Heart left ventricle (tissue), 13 donors: ENCODE measurements at regions not wholly inside any gene's neighbourhood (a gene's known extent, or its start where the extent isn't known, plus 50 kb on each side); places are given as distances from the start of the nearest gene placed in this dataset.

ENCODE experiments used
- POLR2A ChIP-seq, 2 donors: fragments of 450-650 bp; IDR thresholded peaks; one replicate each; pipeline ENCODE4 v1.6.1; 2017; ENCODE audit warnings: antibody characterized with exemption in 2 of 2, mild to moderate bottlenecking in 2 of 2, moderate library complexity in 2 of 2
- TF ChIP-seq, protein P1 (sequence below), 12 donors: fragments of 200-600 bp; sonication (generic) in 4 of 12; IDR thresholded peaks; one replicate each; pipeline versions ENCODE4 v1.5.0 to v1.8.0; 2018 to 2022; ENCODE audit warnings: antibody characterized with exemption in 12 of 12, mild to moderate bottlenecking in 5 of 12
- donor health status: ischemic (EF 13 %, LVEDD 7.1; RV severe dilation, severe dysfunction).
- donor health status: DM: no; HTN: yes; CAD: no.
- donor health status: DM: no; HTN: no; CAD: no.
- donor health status: ischemic (EF 25% LVEDD 6.9; RV normal size, moderate dysfunction).
- donor health status: ischemic (EF 25% LVEDD 5.7; RV mildly dilated, moderate dysfunction).
- donor health status: ischemic (EF 35%, LVEDD 5.7; RV mildly dilated, moderate dysfunction).
- donor health status: nonischemic (EF 11% LVEDD 7.7; RV severe dilation, severe dysfunction).
- donor health status: DM: yes; HTN: yes; CAD: no.
- donor health status: PGD.
- donor health status: ischemic (EF 29% LVEDD 5.4; RV normal size, mild dysfunction).
- donor health status: nonischemic (EF 23%, LVEDD 6.1; RV moderate dilation, normal function).

DNA sequence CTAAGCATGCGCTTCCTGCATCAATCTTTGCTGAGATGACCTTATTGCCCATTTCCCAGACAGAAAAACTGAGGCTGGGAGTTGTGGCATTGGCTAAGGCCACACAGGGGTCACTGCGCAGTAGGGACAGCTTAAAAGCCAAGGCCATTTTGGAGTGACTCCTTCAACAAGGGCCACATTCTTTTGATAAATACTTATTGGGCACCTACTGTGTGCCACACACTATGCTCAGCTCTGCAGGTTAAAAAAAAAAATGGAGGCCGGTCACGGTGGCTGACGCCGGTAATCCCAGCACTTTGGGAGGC lies 108.6 kb downstream of the CEBPB start:
- TF ChIP-seq, protein P1, sequence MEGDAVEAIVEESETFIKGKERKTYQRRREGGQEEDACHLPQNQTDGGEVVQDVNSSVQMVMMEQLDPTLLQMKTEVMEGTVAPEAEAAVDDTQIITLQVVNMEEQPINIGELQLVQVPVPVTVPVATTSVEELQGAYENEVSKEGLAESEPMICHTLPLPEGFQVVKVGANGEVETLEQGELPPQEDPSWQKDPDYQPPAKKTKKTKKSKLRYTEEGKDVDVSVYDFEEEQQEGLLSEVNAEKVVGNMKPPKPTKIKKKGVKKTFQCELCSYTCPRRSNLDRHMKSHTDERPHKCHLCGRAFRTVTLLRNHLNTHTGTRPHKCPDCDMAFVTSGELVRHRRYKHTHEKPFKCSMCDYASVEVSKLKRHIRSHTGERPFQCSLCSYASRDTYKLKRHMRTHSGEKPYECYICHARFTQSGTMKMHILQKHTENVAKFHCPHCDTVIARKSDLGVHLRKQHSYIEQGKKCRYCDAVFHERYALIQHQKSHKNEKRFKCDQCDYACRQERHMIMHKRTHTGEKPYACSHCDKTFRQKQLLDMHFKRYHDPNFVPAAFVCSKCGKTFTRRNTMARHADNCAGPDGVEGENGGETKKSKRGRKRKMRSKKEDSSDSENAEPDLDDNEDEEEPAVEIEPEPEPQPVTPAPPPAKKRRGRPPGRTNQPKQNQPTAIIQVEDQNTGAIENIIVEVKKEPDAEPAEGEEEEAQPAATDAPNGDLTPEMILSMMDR (IDR thresholded peaks at IDR 0.05), result no peak
- TF ChIP-seq POLR2A (IDR thresholded peaks at IDR 0.05), result no peak
